Stimulated activated naive CD8-positive, alpha-beta T cell treated with anti-CD3 and anti-CD28 coated beads, Interleukin-15, Interleukin-2, amounts not matched to agents 100 ng/mL and 50 ng/mL, for 24 hours (primary cell): ENCODE measurements at regions not wholly inside any gene's neighbourhood (a gene's known extent, or its start where the extent isn't known, plus 50 kb on each side); places are given as distances from the start of the nearest gene placed in this dataset.

Source experiments
- H3K27ac Mint-ChIP-seq: one replicate; pipeline ENCODE4 v1.8.0; 2021; ENCODE audit warnings: mild to moderate bottlenecking, mixed read lengths
- H3K27me3 Mint-ChIP-seq: one replicate; pipeline ENCODE4 v1.8.0; 2021; ENCODE audit warnings: mixed read lengths
- H3K36me3 Mint-ChIP-seq: one replicate; pipeline ENCODE4 v1.8.0; 2021; ENCODE audit warnings: low read depth, mixed read lengths
- H3K4me1 Mint-ChIP-seq: one replicate; pipeline ENCODE4 v1.8.0; 2021; ENCODE audit warnings: low read depth, mixed read lengths
- H3K4me3 Mint-ChIP-seq: one replicate; pipeline ENCODE4 v1.8.0; 2021; ENCODE audit warnings: mild to moderate bottlenecking, mixed read lengths
- H3K9me3 Mint-ChIP-seq: one replicate; pipeline ENCODE4 v1.8.0; 2021; ENCODE audit warnings: mixed read lengths

- Mint-ChIP-seq H3K36me3 (no peaks in the 10 kb centered on the region), H3K9me3 (no peaks in the 10 kb centered on the region), H3K4me3 (no peak overlapping the region), H3K27ac (no peak overlapping the region), H3K27me3 (peaks cover 38% of the 10 kb centered on the region), H3K4me1 (no peaks in the 10 kb centered on the region)
Measured at GRCh38 chr1:36652011-36652410, 169.3 kb upstream of the CSF3R start.

GRCh38 chr1:36651176-36651910 lies 168.6 kb upstream of the CSF3R start:
- no peak overlapping the region for H3K4me3 Mint-ChIP-seq
- H3K27me3 Mint-ChIP-seq: peaks cover 38% of the 10 kb centered on the region
- H3K4me1 Mint-ChIP-seq: no peaks in the 10 kb centered on the region
- no peaks in the 10 kb centered on the region for H3K36me3 Mint-ChIP-seq
- H3K27ac Mint-ChIP-seq: no peak overlapping the region
- H3K9me3 Mint-ChIP-seq: no peaks in the 10 kb centered on the region

DNA sequence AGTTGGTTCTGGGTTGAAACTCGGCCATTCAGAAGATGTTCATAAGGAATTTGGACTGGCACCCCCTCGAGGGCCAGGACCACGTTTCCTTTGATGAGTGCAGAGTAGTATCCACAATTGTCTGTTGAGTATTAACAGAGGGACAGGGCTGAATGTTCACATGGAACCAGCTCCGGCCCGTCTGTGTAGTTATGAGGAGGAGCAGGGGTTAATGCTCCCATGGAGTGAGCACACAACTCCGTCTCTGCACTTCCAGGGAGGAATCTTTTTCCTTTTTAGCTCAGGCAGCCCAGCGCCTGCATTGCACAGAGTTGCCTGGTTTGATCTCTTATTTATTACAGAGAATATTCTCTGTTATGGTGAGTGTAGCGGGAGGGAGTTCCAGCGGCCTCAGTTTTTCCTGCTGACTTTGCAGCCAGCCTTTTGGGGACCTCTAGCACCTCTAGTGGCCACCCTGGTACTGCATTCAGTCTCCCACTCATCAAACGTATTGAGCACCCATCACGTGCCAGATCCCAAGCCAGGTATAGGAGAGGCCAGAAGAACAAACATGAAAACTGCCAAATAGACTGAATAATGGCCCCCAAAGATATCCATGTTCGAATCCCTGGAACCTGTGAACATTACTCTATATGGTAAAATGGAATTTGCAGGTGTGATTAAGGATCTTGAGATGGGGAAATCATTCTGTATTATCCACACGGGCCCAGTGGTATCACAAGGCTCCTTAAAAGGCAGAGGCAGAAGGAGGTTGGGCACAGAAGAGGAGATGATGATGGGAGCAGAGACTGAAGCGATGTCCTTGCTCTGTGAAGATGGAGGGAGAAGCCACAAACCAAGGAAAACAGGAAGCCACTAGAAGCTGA lies 167.7 kb upstream of the CSF3R start:
- Mint-ChIP-seq H3K27me3 (peaks cover 29% of the 10 kb centered on the region), H3K4me1 (no peaks in the 10 kb centered on the region), H3K36me3 (no peaks in the 10 kb centered on the region), H3K4me3 (no peak overlapping the region), H3K9me3 (no peaks in the 10 kb centered on the region), H3K27ac (no peak overlapping the region)

DNA sequence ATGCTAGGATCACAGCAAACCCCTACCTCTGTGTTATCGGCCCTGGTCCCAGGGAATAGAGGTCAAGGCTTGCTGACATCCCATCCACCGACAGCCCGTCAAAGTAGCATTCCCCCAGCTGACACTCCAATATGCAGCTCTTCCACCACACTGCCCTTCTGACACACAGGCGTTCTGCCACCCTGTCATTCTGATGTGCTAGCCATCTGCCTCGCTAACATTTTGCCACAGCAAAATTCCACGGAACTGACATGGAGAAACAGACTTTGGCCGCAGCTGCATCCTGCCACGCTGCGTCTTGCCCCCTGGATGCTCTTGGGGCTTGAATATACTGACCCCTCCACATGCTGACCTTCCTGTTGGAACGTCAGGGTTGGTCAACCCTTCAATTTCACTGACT lies 163.2 kb upstream of the CSF3R start:
- Mint-ChIP-seq H3K27me3 (peaks cover 13% of the 10 kb centered on the region), H3K9me3 (no peaks in the 10 kb centered on the region), H3K4me3 (no peak overlapping the region), H3K27ac (no peak overlapping the region), H3K36me3 (no peaks in the 10 kb centered on the region), H3K4me1 (no peaks in the 10 kb centered on the region)

GRCh38 chr1:36644556-36644955 lies 161.8 kb upstream of the CSF3R start:
- H3K36me3 Mint-ChIP-seq: no peaks in the 10 kb centered on the region

DNA sequence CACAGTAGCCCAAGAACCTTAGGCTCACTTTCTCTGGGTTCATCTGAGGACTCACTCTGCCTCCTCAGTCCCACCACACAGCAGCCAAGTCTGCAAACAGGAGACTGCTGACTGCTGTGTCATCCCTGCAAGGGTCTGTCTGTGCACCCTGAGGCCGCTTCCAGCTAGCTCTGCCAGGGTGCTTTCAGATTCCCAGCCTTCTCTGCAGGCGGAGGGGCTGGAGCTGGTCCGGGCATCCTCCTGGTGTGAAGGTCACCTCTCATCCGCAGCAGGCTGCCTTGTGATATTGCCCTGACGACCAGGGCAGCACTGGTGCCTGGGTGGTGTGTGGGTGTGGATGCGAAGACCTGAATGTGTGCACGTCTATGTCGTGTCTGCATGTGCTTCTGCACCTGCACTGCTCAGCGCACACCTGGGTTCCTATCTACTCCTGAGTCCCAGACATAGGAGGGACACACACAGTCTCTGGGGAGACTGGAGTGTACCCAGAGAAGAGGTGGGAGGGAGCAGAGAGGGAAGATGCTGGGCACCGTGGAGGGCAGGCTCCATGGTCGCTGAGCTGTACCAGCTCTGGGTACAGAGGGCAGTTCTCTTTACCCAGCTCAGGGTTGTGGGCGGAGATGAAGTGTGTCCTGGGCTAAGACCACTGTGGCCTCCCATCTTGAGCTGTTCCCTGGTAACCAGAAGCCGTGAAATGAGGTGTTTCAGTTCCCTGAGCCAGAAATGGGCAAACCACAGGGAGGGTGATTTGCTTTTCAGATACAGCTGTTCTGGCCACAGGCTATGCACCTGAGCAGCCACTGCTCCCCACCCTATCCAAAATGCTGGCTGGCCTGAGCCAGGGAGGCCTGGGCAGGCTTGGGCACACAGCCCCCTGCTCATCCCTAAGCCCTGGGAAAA lies 160.9 kb upstream of the CSF3R start:
- H3K9me3 Mint-ChIP-seq: no peaks in the 10 kb centered on the region
- H3K27ac Mint-ChIP-seq: no peak overlapping the region
- no peaks in the 10 kb centered on the region for H3K36me3 Mint-ChIP-seq
- H3K27me3 Mint-ChIP-seq: peaks cover 4% of the 10 kb centered on the region
- H3K4me1 Mint-ChIP-seq: no peaks in the 10 kb centered on the region
- no peak overlapping the region for H3K4me3 Mint-ChIP-seq

More at GRCh38 chr1:36644556-36644955, 161.8 kb upstream of the CSF3R start:
- H3K27me3 Mint-ChIP-seq: peaks cover under 1% of the 10 kb centered on the region
- no peak overlapping the region for H3K27ac Mint-ChIP-seq
- H3K4me3 Mint-ChIP-seq: no peak overlapping the region
- H3K9me3 Mint-ChIP-seq: no peaks in the 10 kb centered on the region
- H3K4me1 Mint-ChIP-seq: no peaks in the 10 kb centered on the region

DNA sequence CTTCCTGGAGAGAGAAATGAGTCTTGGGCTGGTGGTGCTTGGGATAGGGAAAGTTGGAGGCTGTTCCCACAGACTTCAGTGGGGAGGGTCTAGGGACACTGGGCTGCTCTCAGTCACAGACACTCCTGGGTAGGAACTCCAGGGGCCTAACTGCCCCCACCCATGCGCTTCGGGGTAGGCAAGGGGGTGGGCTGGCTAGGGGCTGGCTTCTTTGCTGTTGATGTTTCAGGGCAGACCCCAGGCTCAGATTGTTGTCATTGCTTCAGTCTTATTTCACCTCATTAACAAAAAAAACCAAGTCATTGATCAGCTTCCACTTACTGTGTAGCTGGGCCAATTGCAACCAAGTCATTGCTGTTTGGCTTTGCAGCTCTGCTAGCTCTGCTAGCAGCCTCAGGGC lies 160.1 kb upstream of the CSF3R start:
- Mint-ChIP-seq H3K4me3 (no peak overlapping the region), H3K27ac (no peak overlapping the region), H3K36me3 (no peaks in the 10 kb centered on the region), H3K9me3 (no peaks in the 10 kb centered on the region), H3K27me3 (peaks cover 4% of the 10 kb centered on the region), H3K4me1 (no peaks in the 10 kb centered on the region)

GRCh38 chr1:36641776-36642175 lies 159.1 kb upstream of the CSF3R start:
- Mint-ChIP-seq H3K4me1 (no peaks in the 10 kb centered on the region), H3K27ac (no peak overlapping the region), H3K4me3 (no peak overlapping the region), H3K27me3 (peaks cover 4% of the 10 kb centered on the region), H3K36me3 (no peaks in the 10 kb centered on the region), H3K9me3 (no peaks in the 10 kb centered on the region)

GRCh38 chr1:36639461-36639860 lies 156.7 kb upstream of the CSF3R start:
- Mint-ChIP-seq H3K27ac (no peak overlapping the region), H3K4me3 (no peak overlapping the region), H3K9me3 (no peaks in the 10 kb centered on the region), H3K27me3 (peaks cover 4% of the 10 kb centered on the region), H3K4me1 (no peaks in the 10 kb centered on the region), H3K36me3 (no peaks in the 10 kb centered on the region)

- no peaks in the 10 kb centered on the region for H3K4me1 Mint-ChIP-seq
- H3K27me3 Mint-ChIP-seq: peaks cover 4% of the 10 kb centered on the region
- no peak overlapping the region for H3K4me3 Mint-ChIP-seq
- H3K9me3 Mint-ChIP-seq: no peaks in the 10 kb centered on the region
- H3K27ac Mint-ChIP-seq: no peak overlapping the region
- H3K36me3 Mint-ChIP-seq: no peaks in the 10 kb centered on the region
Measured at GRCh38 chr1:36638268-36638667, 155.6 kb upstream of the CSF3R start.

DNA sequence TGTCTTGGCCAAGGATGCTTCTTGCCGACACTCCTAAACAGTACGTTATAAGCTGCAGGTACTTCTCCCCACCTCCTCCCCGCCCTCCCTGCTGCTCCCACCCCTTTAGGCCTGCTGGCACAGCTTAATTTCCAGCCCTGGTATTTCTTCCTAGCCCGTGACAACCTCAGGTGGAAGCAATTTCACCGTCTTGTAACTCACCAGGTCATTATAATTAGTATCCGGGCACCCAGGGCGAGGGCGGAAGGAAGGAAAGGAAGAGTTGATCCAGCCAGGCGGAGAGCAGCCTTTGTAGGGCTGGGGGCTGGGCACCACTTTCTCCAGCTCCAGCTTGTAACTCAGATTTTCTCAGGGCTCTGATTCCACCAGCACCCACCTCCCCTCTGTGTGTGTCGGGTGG lies 153.5 kb upstream of the CSF3R start:
- H3K4me1 Mint-ChIP-seq: no peaks in the 10 kb centered on the region
- H3K27me3 Mint-ChIP-seq: peaks cover 4% of the 10 kb centered on the region
- no peak overlapping the region for H3K4me3 Mint-ChIP-seq

DNA sequence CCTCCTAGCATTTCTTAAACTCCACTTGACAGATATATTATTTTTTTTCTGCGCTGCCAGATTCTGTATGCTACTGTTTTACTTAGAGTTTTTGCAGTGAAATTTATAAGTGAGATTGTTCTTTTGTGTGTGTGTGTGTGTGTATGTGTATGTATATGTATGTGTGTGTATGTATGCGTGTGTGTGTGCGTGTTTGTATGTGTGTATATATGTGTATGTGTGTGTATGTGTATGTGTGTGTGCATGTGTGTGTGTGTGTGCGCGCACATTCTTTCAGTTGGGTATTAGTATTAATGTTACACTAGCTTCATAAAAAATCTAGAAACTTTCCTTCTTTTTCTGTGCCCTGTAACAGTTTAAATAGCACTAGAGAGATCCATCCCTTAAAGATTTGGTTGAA lies 152.6 kb upstream of the CSF3R start:
- peaks cover 4% of the 10 kb centered on the region for H3K27me3 Mint-ChIP-seq
- H3K27ac Mint-ChIP-seq: no peak overlapping the region
- H3K36me3 Mint-ChIP-seq: no peaks in the 10 kb centered on the region
- no peak overlapping the region for H3K4me3 Mint-ChIP-seq
- H3K4me1 Mint-ChIP-seq: no peaks in the 10 kb centered on the region
- no peaks in the 10 kb centered on the region for H3K9me3 Mint-ChIP-seq

More for the DNA sequence above, 153.5 kb upstream of the CSF3R start:
- H3K9me3 Mint-ChIP-seq: no peaks in the 10 kb centered on the region
- no peaks in the 10 kb centered on the region for H3K36me3 Mint-ChIP-seq
- H3K27ac Mint-ChIP-seq: no peak overlapping the region

DNA sequence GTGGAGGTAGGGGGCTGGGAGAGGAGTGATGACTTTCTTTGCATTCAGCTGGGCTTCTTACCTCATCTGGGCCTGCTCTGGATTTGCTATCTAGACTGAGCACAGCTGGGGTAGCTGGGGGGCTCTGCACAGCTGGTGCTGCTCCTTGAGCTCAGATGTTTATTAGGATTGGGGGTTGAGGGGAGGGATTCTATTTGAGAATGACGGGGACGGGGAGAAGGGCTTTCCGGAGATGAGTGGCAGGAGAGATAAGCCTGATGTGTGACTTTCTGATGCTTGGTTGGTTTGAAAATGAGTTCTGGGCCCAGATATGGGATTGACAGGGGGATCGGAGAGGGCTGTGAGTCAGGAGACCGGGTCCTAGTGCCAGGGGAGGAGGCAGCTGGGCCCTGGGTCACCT lies 146.1 kb upstream of the CSF3R start:
- H3K27ac Mint-ChIP-seq: no peak overlapping the region
- H3K9me3 Mint-ChIP-seq: no peaks in the 10 kb centered on the region
- H3K27me3 Mint-ChIP-seq: peaks cover 3% of the 10 kb centered on the region
- H3K36me3 Mint-ChIP-seq: no peaks in the 10 kb centered on the region
- no peaks in the 10 kb centered on the region for H3K4me1 Mint-ChIP-seq
- H3K4me3 Mint-ChIP-seq: no peak overlapping the region

DNA sequence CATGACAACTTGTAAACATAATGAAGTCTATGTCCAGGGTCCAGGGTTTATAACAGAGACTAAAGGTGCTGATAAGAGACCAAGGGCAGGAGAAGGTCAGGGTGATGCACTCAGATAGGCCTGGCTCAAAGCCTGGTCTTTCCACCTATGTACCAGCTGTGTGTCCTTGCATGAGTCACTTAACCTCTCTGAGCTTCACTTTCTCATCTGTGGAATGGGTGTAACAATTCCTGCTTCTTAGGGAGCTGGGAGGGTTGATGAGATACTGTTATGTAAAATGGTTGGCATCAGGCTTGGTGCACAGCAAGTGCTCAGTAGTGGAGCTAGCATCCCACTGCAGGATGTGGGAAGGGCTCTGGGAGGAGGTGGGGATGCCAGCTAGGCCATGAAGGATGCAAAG lies 143.7 kb upstream of the CSF3R start:
- H3K27me3 Mint-ChIP-seq: peaks cover 10% of the 10 kb centered on the region
- H3K4me3 Mint-ChIP-seq: no peak overlapping the region
- no peaks in the 10 kb centered on the region for H3K9me3 Mint-ChIP-seq
- H3K27ac Mint-ChIP-seq: no peak overlapping the region
- H3K36me3 Mint-ChIP-seq: no peaks in the 10 kb centered on the region
- peaks cover 5% of the 10 kb centered on the region for H3K4me1 Mint-ChIP-seq

DNA sequence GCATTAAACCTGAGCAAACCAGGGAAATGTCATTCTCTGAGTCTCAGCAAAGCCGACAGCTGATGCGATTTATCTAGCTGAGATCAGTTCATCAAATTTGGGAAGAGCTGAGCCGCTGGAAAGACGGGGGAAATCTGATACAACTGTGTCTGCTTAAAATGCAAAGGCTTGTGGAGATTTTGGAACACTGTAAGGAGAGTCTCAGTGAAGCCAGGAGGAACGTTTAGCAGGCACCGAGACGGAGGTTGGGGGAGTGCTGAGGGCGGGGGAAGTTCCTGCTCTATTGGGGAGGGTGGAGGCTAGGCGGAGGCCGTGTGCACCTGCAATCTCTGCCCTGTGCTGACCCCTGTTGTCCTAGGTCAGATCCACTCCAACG lies 143.2 kb upstream of the CSF3R start:
- Mint-ChIP-seq H3K4me1 (peaks cover 5% of the 10 kb centered on the region), H3K27ac (no peak overlapping the region), H3K9me3 (no peaks in the 10 kb centered on the region), H3K27me3 (peaks cover 10% of the 10 kb centered on the region), H3K4me3 (no peak overlapping the region), H3K36me3 (no peaks in the 10 kb centered on the region)
